Tibial nerve (tissue), 4 donors: ENCODE measurements at regions not wholly inside any gene's neighbourhood (a gene's known extent, or its start where the extent isn't known, plus 50 kb on each side); places are given as distances from the start of the nearest gene placed in this dataset.

Source experiments
- DNase-seq, 2 donors: peaks; one replicate each; pipeline ENCODE4 v3.0.0-alpha.2; 2019; ENCODE audit warnings: low spot score in 2 of 2
- H3K27ac ChIP-seq, 4 donors: fragments of 200-600 bp; sonication (generic) in 3 of 4; one replicate each; pipeline ENCODE4 v1.5.1; 2017 to 2019; ENCODE audit warnings: mild to moderate bottlenecking in 1 of 4
- H3K27me3 ChIP-seq, 2 donors: fragments of 200-600 bp; sonication (generic) in 1 of 2; one replicate each; pipeline versions ENCODE4 v1.5.1 to v1.6.0; 2017 to 2019
- H3K36me3 ChIP-seq, 3 donors: fragments of 200-600 bp; sonication (generic); one replicate each; pipeline ENCODE4 v1.5.1; 2018 to 2019
- H3K4me1 ChIP-seq, 4 donors: fragments of 200-600 bp; sonication (generic) in 3 of 4; one replicate each; pipeline ENCODE4 v1.5.1; 2017 to 2019
- H3K4me3 ChIP-seq, 4 donors: fragments of 200-600 bp; sonication (generic) in 3 of 4; one replicate each; pipeline ENCODE4 v1.5.1; 2017 to 2019; ENCODE audit warnings: mild to moderate bottlenecking in 1 of 4, moderate library complexity in 1 of 4
- H3K9me3 ChIP-seq, 4 donors: fragments of 200-600 bp; sonication (generic) in 3 of 4; one replicate each; pipeline ENCODE4 v1.5.1; 2017 to 2019
- CTCF ChIP-seq, 5 experiments: fragments of 200-600 bp in 3 of 5; fragments of 450-650 bp in 2 of 5; sonication (generic) in 3 of 5; IDR thresholded peaks; one replicate each; pipeline ENCODE4 v1.5.1; 2016 to 2019; ENCODE audit warnings: antibody characterized with exemption in 5 of 5, mild to moderate bottlenecking in 3 of 5, moderate library complexity in 2 of 5
- EP300 ChIP-seq, 2 donors: sonication (generic); formaldehyde crosslinking; IDR thresholded peaks; one replicate each; pipeline ENCODE4 v1.6.1; 2017; ENCODE audit warnings: antibody characterized with exemption in 2 of 2, mild to moderate bottlenecking in 1 of 2
- POLR2A ChIP-seq, 2 donors: fragments of 450-650 bp; IDR thresholded peaks; one replicate each; pipeline ENCODE4 v1.6.1; 2017; ENCODE audit warnings: antibody characterized with exemption in 2 of 2, mild to moderate bottlenecking in 2 of 2, moderate library complexity in 2 of 2
- WGBS, 2 donors: methylation state at CpG; one replicate each; pipeline ENCODE4 v1.1.5; 2018; 5-methylcytosine and 5-hydroxymethylcytosine counted together

GRCh38 chr2:192347542-192347941 is 152.8 kb upstream of the TMEFF2 start:
- Histone ChIP-seq H3K9me3 (no peaks in the 10 kb centered on the region), H3K36me3 (no peaks in the 10 kb centered on the region), H3K27me3 (no peaks in the 10 kb centered on the region), H3K27ac (no peak overlapping the region), H3K4me3 (no peak overlapping the region), H3K4me1 (no peaks in the 10 kb centered on the region)
- TF ChIP-seq EP300 (IDR thresholded peaks at IDR 0.05) (no peak), POLR2A (IDR thresholded peaks at IDR 0.05) (no peak), CTCF (IDR thresholded peaks at IDR 0.05) (no peak)
- DNase-seq: no peak
- WGBS, 2 donors: 72 to 78% methylated on average over 3 of the region's 3 CpGs

- Histone ChIP-seq H3K36me3 (no peaks in the 10 kb centered on the region), H3K4me1 (no peaks in the 10 kb centered on the region), H3K9me3 (no peaks in the 10 kb centered on the region), H3K4me3 (no peak overlapping the region), H3K27ac (no peak overlapping the region), H3K27me3 (no peaks in the 10 kb centered on the region)
- TF ChIP-seq CTCF (IDR thresholded peaks at IDR 0.05) (no peak), POLR2A (IDR thresholded peaks at IDR 0.05) (no peak), EP300 (IDR thresholded peaks at IDR 0.05) (no peak)
- DNase-seq: no peak
- WGBS, 2 donors: 79 to 85% methylated on average over 2 of the region's 2 CpGs
Observed at GRCh38 chr2:192345287-192345686, 150.6 kb upstream of the TMEFF2 start.

DNA sequence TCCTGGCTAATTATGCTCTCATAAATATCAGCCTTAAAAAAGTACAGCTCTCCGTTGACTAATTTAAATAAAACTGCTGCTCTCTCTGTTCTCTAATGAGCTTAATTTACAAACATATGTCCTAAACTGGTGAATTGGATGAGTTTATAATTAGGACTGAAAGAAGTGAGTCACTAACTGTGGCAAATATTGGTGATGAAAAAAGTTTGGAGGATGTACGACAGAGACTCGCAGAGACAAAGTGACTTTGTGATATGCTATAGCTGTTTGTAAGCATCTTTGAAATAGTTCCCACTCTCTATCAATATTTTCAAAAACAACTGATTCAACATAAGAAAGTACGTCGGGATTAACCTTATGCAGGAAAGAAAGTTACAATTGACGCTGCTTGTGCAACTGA is 138.9 kb upstream of the TMEFF2 start:
- Histone ChIP-seq H3K27ac (no peak overlapping the region), H3K4me3 (no peak overlapping the region), H3K36me3 (no peaks in the 10 kb centered on the region), H3K4me1 (no peaks in the 10 kb centered on the region), H3K27me3 (no peaks in the 10 kb centered on the region), H3K9me3 (no peaks in the 10 kb centered on the region)
- 79 to 88% methylated on average over 6 of the region's 6 CpGs for WGBS, 2 donors
- no peak for DNase-seq
- TF ChIP-seq POLR2A (IDR thresholded peaks at IDR 0.05) (no peak), CTCF (IDR thresholded peaks at IDR 0.05) (no peak), EP300 (IDR thresholded peaks at IDR 0.05) (no peak)

GRCh38 chr2:192328297-192328696 is 133.6 kb upstream of the TMEFF2 start:
- no peaks in the 10 kb centered on the region for H3K36me3 ChIP-seq
- no peaks in the 10 kb centered on the region for H3K4me1 ChIP-seq
- 89 to 92% methylated on average over 3 of the region's 3 CpGs for WGBS, 2 donors
- H3K9me3 ChIP-seq: no peaks in the 10 kb centered on the region
- H3K4me3 ChIP-seq: no peak overlapping the region
- H3K27me3 ChIP-seq: no peaks in the 10 kb centered on the region
- TF ChIP-seq POLR2A (IDR thresholded peaks at IDR 0.05) (no peak), EP300 (IDR thresholded peaks at IDR 0.05) (no peak), CTCF (IDR thresholded peaks at IDR 0.05) (no peak)
- H3K27ac ChIP-seq: no peak overlapping the region
- no peak for DNase-seq

GRCh38 chr2:192327576-192327975 is 132.8 kb upstream of the TMEFF2 start:
- WGBS, 2 donors: 64 to 66% methylated on average over 1 of the region's 1 CpG
- no peaks in the 10 kb centered on the region for H3K9me3 ChIP-seq
- DNase-seq: no peak
- H3K4me1 ChIP-seq: no peaks in the 10 kb centered on the region
- no peak overlapping the region for H3K27ac ChIP-seq
- no peak overlapping the region for H3K4me3 ChIP-seq
- no peaks in the 10 kb centered on the region for H3K36me3 ChIP-seq
- no peaks in the 10 kb centered on the region for H3K27me3 ChIP-seq
- TF ChIP-seq POLR2A (IDR thresholded peaks at IDR 0.05) (no peak), EP300 (IDR thresholded peaks at IDR 0.05) (no peak), CTCF (IDR thresholded peaks at IDR 0.05) (no peak)
